H1 (cell line): ENCODE measurements at regions not wholly inside any gene's neighbourhood (a gene's known extent, or its start where the extent isn't known, plus 50 kb on each side); places are given as distances from the start of the nearest gene placed in this dataset.

Experiments used
- CTCF ChIA-PET: fragments of 300-600 bp; sonication (Branson Sonifier 250); formaldehyde crosslinking; loops from one replicate; lab custom pipeline; 2021; ENCODE audit not compliant: partially characterized antibody; lab: Charles Lee
- POLR2A ChIA-PET: fragments of 300-600 bp; sonication (Branson Sonifier 250); formaldehyde crosslinking; loops from one replicate; lab custom pipeline; 2021; ENCODE audit warnings: inconsistent platforms; ENCODE audit not compliant: partially characterized antibody; lab: Charles Lee
- DNase-seq, 2 experiments: peaks; one replicate each; pipeline versions ENCODE4 v3.0.0 to v3.0.0-alpha.2; 2010 to 2022; ENCODE audit warnings: low spot score in 2 of 2, low read depth in 1 of 2, mixed read lengths in 1 of 2
- FAIRE-seq: peaks from 2 replicates; lab custom pipeline; 2011; peaks lifted over from hg19 to GRCh38; lab: Jason Lieb, UNC
- H2AFZ ChIP-seq: 2 replicates; pipeline ENCODE4 v1.8.1; 2012; ENCODE audit warnings: low read length, inconsistent platforms
- H2AK5ac ChIP-seq: 2 replicates; pipeline ENCODE4 v1.6.1; 2013; ENCODE audit warnings: low read depth, low read length
- H2BK120ac ChIP-seq: replicated peaks from 2 replicates; pipeline ENCODE3; 2013; ENCODE audit warnings: low read depth, low read length, inconsistent platforms
- H2BK12ac ChIP-seq: 2 replicates; pipeline ENCODE4 v1.6.1; 2013; ENCODE audit warnings: low read depth, low read length
- H2BK15ac ChIP-seq: 2 replicates; pipeline ENCODE4 v1.6.1; 2013; ENCODE audit warnings: low read length
- H2BK20ac ChIP-seq: 2 replicates; pipeline ENCODE4 v1.6.1; 2013; ENCODE audit warnings: low read length
- H2BK5ac ChIP-seq: 2 replicates; pipeline ENCODE4 v1.6.1; 2013; ENCODE audit warnings: low read depth, low read length
- H3K14ac ChIP-seq: 2 replicates; pipeline ENCODE4 v1.6.1; 2013; ENCODE audit warnings: inconsistent platforms; ENCODE audit not compliant: insufficient read length
- H3K18ac ChIP-seq: 2 replicates; pipeline ENCODE4 v1.6.1; 2013; ENCODE audit warnings: low read length; ENCODE audit errors: extremely low read depth
- H3K23ac ChIP-seq: 2 replicates; pipeline ENCODE4 v1.6.1; 2013; ENCODE audit warnings: inconsistent platforms; ENCODE audit not compliant: insufficient read length
- H3K23me2 ChIP-seq: 2 replicates; pipeline ENCODE4 v1.6.1; 2013; ENCODE audit warnings: low read depth, low read length
- H3K27ac ChIP-seq: 2 replicates; pipeline ENCODE4 v1.6.1; 2011; ENCODE audit warnings: low read depth, low read length, inconsistent platforms
- H3K27me3 ChIP-seq, 4 experiments: replicated peaks in 1 of 4; 1 replicate in 1 of 4; 2 replicates in 3 of 4; pipeline versions ENCODE4 v1.6.1 to v1.8.1; 2011 to 2013; ENCODE audit warnings: low read length in 3 of 4, mild to moderate bottlenecking in 3 of 4, inconsistent platforms in 2 of 4, mixed read lengths in 2 of 4, moderate library complexity in 1 of 4; ENCODE audit not compliant: control insufficient read depth in 3 of 4, insufficient read depth in 3 of 4; ENCODE audit errors: extremely low read depth in 1 of 4
- H3K36me3 ChIP-seq, 4 experiments: 2 replicates each; pipeline versions ENCODE4 v1.6.1 to v1.8.1; 2011 to 2013; ENCODE audit warnings: mild to moderate bottlenecking in 4 of 4, low read length in 3 of 4, moderate library complexity in 2 of 4, control low read depth in 1 of 4, inconsistent platforms in 1 of 4; ENCODE audit not compliant: insufficient read depth in 4 of 4, control insufficient read depth in 2 of 4
- H3K4ac ChIP-seq: replicated peaks from 2 replicates; pipeline ENCODE3; 2013; ENCODE audit warnings: low read length, low read depth, mixed read lengths, inconsistent platforms; ENCODE audit not compliant: insufficient read length
- H3K4me1 ChIP-seq, 4 experiments: replicated peaks in 1 of 4; 1 replicate in 1 of 4; 2 replicates in 3 of 4; pipeline versions ENCODE4 v1.6.1 to v1.8.1; 2011 to 2013; ENCODE audit warnings: low read length in 3 of 4, inconsistent platforms in 2 of 4, mixed read lengths in 1 of 4; ENCODE audit not compliant: insufficient read depth in 4 of 4, control insufficient read depth in 3 of 4
- H3K4me2 ChIP-seq, 2 experiments: 2 replicates each; pipeline versions ENCODE4 v1.6.1 to v1.8.1; 2011 to 2013; ENCODE audit warnings: low read depth in 2 of 2, low read length in 2 of 2, control low read depth in 1 of 2, inconsistent platforms in 1 of 2, mild to moderate bottlenecking in 1 of 2; ENCODE audit not compliant: insufficient read depth in 1 of 2
- H3K4me3 ChIP-seq, 4 experiments: fragments of 200-600, 300-600 bp in 1 of 4; sonication (generic), shearing (Covaris generic), sonication (Bioruptor Twin) in 1 of 4; 2 replicates each; pipeline versions ENCODE4 v1.5.1 to v1.8.1; 2011 to 2016; ENCODE audit warnings: low read length in 4 of 4, low read depth in 3 of 4, control low read depth in 2 of 4, inconsistent platforms in 2 of 4, mild to moderate bottlenecking in 2 of 4, mixed read lengths in 1 of 4, moderate library complexity in 1 of 4; ENCODE audit not compliant: insufficient read depth in 2 of 4; ENCODE audit errors: extremely low read depth in 1 of 4
- H3K56ac ChIP-seq: replicated peaks from 2 replicates; pipeline ENCODE3; 2013; ENCODE audit warnings: low read depth, mild to moderate bottlenecking, mixed read lengths, low read length, inconsistent platforms; ENCODE audit not compliant: insufficient read length
- H3K79me1 ChIP-seq: 2 replicates; pipeline ENCODE4 v1.6.1; 2013; ENCODE audit warnings: low read depth, low read length, control low read depth
- H3K79me2 ChIP-seq, 2 experiments: 2 replicates each; pipeline versions ENCODE4 v1.6.1 to v1.8.1; 2012 to 2013; ENCODE audit warnings: low read length in 2 of 2, mild to moderate bottlenecking in 2 of 2, inconsistent platforms in 1 of 2; ENCODE audit not compliant: insufficient read depth in 2 of 2, control insufficient read depth in 1 of 2
- H3K9ac ChIP-seq, 4 experiments: replicated peaks in 1 of 4; 1 replicate in 1 of 4; 2 replicates in 3 of 4; pipeline versions ENCODE4 v1.6.1 to v1.8.1; 2011 to 2013; ENCODE audit warnings: low read depth in 3 of 4, low read length in 3 of 4, control low read depth in 2 of 4, mild to moderate bottlenecking in 2 of 4, moderate library complexity in 2 of 4, inconsistent platforms in 1 of 4; ENCODE audit errors: extremely low read depth in 1 of 4
- H3K9me3 ChIP-seq, 2 experiments: 2 replicates each; pipeline versions ENCODE4 v1.6.1 to v1.8.1; 2012 to 2013; ENCODE audit warnings: mild to moderate bottlenecking in 2 of 2, moderate library complexity in 2 of 2, control low read depth in 1 of 2, inconsistent platforms in 1 of 2, low read depth in 1 of 2, low read length in 1 of 2, mixed read lengths in 1 of 2; ENCODE audit not compliant: insufficient read depth in 2 of 2
- H4K20me1 ChIP-seq, 2 experiments: replicated peaks in 1 of 2; 2 replicates each; pipeline versions ENCODE3 to v1.8.1; 2011 to 2013; ENCODE audit warnings: inconsistent platforms in 2 of 2, low read length in 2 of 2, mild to moderate bottlenecking in 1 of 2; ENCODE audit not compliant: insufficient read depth in 2 of 2, control insufficient read depth in 1 of 2
- H4K5ac ChIP-seq: 2 replicates; pipeline ENCODE4 v1.6.1; 2013; ENCODE audit warnings: low read length, low read depth, mixed read lengths, inconsistent platforms; ENCODE audit not compliant: insufficient read length
- H4K8ac ChIP-seq: 2 replicates; pipeline ENCODE4 v1.8.0; 2013; ENCODE audit warnings: mild to moderate bottlenecking, moderate library complexity, low read length, inconsistent platforms; ENCODE audit not compliant: insufficient read depth; ENCODE audit errors: extremely low read depth
- H4K91ac ChIP-seq: replicated peaks from 2 replicates; pipeline ENCODE3; 2013; ENCODE audit warnings: low read length, mixed read lengths, inconsistent platforms; ENCODE audit not compliant: insufficient read length
- BACH1 ChIP-seq: IDR thresholded peaks from 2 replicates; pipeline ENCODE4 v1.6.1; 2012; ENCODE audit warnings: low read length, improper control_type of control experiment
- GABPA ChIP-seq: IDR thresholded peaks from 2 replicates; pipeline ENCODE4 v1.6.1; 2011; ENCODE audit warnings: mild to moderate bottlenecking, low read length, moderate library complexity, borderline replicate concordance; ENCODE audit not compliant: insufficient read depth
- NANOG ChIP-seq: IDR thresholded peaks from 2 replicates; pipeline ENCODE4 v1.6.1; 2011; ENCODE audit warnings: low read length, low read depth, mild to moderate bottlenecking, inconsistent platforms; ENCODE audit not compliant: insufficient read depth, poor library complexity, severe bottlenecking
- PHF8 ChIP-seq: fragments of 200-600 bp; sonication (generic); conservative IDR thresholded peaks from 2 replicates; pipeline ENCODE4 v1.7.1; 2012; ENCODE audit warnings: low read depth, mild to moderate bottlenecking, inconsistent platforms, low read length, moderate library complexity
- POLR2AphosphoS5 ChIP-seq: IDR thresholded peaks from 2 replicates; pipeline ENCODE4 v1.6.1; 2011; ENCODE audit warnings: low read depth, low read length
- RBBP5 ChIP-seq: IDR thresholded peaks from 2 replicates; pipeline ENCODE4 v1.7.1; 2012; ENCODE audit warnings: low read depth, mild to moderate bottlenecking, inconsistent platforms, low read length, moderate library complexity, borderline replicate concordance
- RFX5 ChIP-seq: IDR thresholded peaks from 2 replicates; pipeline ENCODE4 v1.6.1; 2011; ENCODE audit warnings: low read depth, low read length, improper control_type of control experiment, borderline replicate concordance
- SIN3A ChIP-seq, 2 experiments: IDR thresholded peaks in 1 of 2; conservative IDR thresholded peaks in 1 of 2; 2 replicates each; pipeline ENCODE4 v1.6.1; 2011 to 2012; ENCODE audit warnings: low read length in 2 of 2, improper control_type of control experiment in 1 of 2, low read depth in 1 of 2, mild to moderate bottlenecking in 1 of 2
- SIX5 ChIP-seq: IDR thresholded peaks from 2 replicates; pipeline ENCODE4 v1.6.1; 2011; ENCODE audit warnings: mild to moderate bottlenecking, low read depth, low read length
- SP2 ChIP-seq: IDR thresholded peaks from 2 replicates; pipeline ENCODE4 v1.6.1; 2012; ENCODE audit warnings: mild to moderate bottlenecking, low read length, inconsistent platforms
- WGBS, 2 experiments: shearing (Covaris generic) in 1 of 2; methylation state at CpG; one replicate each; pipeline versions ENCODE4 v1.1.6 to v1.1.7; 2013 to 2015; ENCODE audit warnings: low lambda C conversion rate in 2 of 2, mixed read lengths in 2 of 2, inconsistent platforms in 1 of 2, low coverage in 1 of 2, missing lambda C conversion rate in 1 of 2; ENCODE audit not compliant: insufficient replicate concordance in 2 of 2, insufficient coverage in 1 of 2, insufficient read length in 1 of 2; ENCODE audit errors: extremely low coverage in 1 of 2, missing lambda C conversion rate in 1 of 2; 5-methylcytosine and 5-hydroxymethylcytosine counted together

DNA sequence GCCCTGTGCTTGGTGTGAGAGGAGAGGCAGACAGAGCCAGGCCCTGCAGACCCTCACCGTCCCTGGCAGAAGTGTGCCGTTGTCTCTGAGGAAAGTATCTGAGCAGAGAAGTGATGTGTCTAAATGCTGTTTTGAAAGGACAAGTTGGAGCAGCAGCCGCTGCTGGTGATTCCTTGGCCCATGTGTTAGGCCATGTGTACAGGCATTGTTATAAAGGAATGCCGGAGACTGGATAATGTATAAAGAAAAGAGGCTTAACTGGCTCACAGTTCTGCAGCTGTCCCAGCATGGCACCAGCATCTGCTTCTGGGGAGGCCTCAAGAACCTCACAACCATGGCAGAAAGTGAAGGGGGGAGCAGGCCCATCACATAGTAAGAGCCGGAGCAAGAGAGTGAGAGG is 334.6 kb upstream of the ATP10A start:
- Histone ChIP-seq H3K4me2 (no peak overlapping the region), H3K56ac (no peak overlapping the region), H2AK5ac (no peak overlapping the region), H3K79me2 (no peaks in the 10 kb centered on the region), H2BK12ac (no peak overlapping the region; the same call in 1 of the 2 replicates), H3K36me3 (no peaks in the 10 kb centered on the region), H2BK120ac (no peak overlapping the region), H2BK5ac (no peak overlapping the region), H4K91ac (no peak overlapping the region), H2BK20ac (no peak overlapping the region), H4K5ac (no peak overlapping the region), H3K4ac (no peak overlapping the region), H3K4me1 (peaks cover 8 to 17% (median 15%) of the 10 kb centered on the region in 4 experiments), H3K79me1 (no peaks in the 10 kb centered on the region), H3K27me3 (peaks cover 0 to 4% (median 0%) of the 10 kb centered on the region in 4 experiments; a peak in 2 of 7 replicates), H3K9me3 (no peaks in the 10 kb centered on the region), H2AFZ (no peak overlapping the region), H3K4me3 (no peak overlapping the region), H4K20me1 (no peaks in the 10 kb centered on the region), H4K8ac (no peak overlapping the region), H3K14ac (no peak overlapping the region), H3K18ac (no peak overlapping the region), H3K9ac (no peak overlapping the region), H2BK15ac (no peak overlapping the region), H3K27ac (no peak overlapping the region), H3K23me2 (no peaks in the 10 kb centered on the region), H3K23ac (no peak overlapping the region)
- no peak for FAIRE-seq
- DNase-seq, result no peak
- CTCF ChIA-PET, result interaction anchor here (0.9 kb wide), 1 partner anchor 63 kb away, joined by 3 read pairs; no protein-coding TSS in a partner anchor
- TF ChIP-seq PHF8, result no peak
- no peak for TF ChIP-seq RBBP5
- TF ChIP-seq GABPA, result no peak
- TF ChIP-seq NANOG, result no peak
- no peak for TF ChIP-seq SIN3A (conservative IDR thresholded peaks at IDR 0.05 in 1 of 2, IDR thresholded peaks at IDR 0.05 in 1 of 2; ENCODE audit: low read depth in 1 of 2, low read length in 2 of 2)
- TF ChIP-seq POLR2AphosphoS5, result no peak
- no peak for TF ChIP-seq RFX5
- TF ChIP-seq BACH1, result no peak
- TF ChIP-seq SP2, result no peak
- no peak for TF ChIP-seq SIX5
- POLR2A ChIA-PET, result no interaction called here
- WGBS, 2 experiments, result 84% methylated on average over 5 of the region's 5 CpGs; no CpG with 5 or more reads in 1 of the 2 experiments
